Inflammatory macrophage treated with lipopolysaccharide for 1 hour (primary cell): ENCODE measurements at regions not wholly inside any gene's neighbourhood (a gene's known extent, or its start where the extent isn't known, plus 50 kb on each side); places are given as distances from the start of the nearest gene placed in this dataset.

ENCODE experiments used
- DNase-seq, 2 donors: peaks; one replicate each; pipeline ENCODE4 v3.0.0-alpha.2; 2020 to 2022

GRCh38 chr1:54497338-54497737 is 50.7 kb upstream of the ACOT11 start:
- peak in 1 of 2 donors; percentile 20 for DNase-seq

- no peak for DNase-seq
Observed at GRCh38 chr1:54495954-54496353, 52.1 kb upstream of the ACOT11 start.

GRCh38 chr1:54493608-54494007 is 54.4 kb upstream of the ACOT11 start:
- DNase-seq: no peak

GRCh38 chr1:54490361-54491248 is 57.4 kb upstream of the ACOT11 start:
- no peak for DNase-seq

GRCh38 chr1:54489627-54490250 is 58.3 kb upstream of the ACOT11 start:
- DNase-seq: no peak

- peak; percentile 32 to 79 for DNase-seq
Observed at GRCh38 chr1:54488779-54489626, 59.0 kb upstream of the ACOT11 start.

- DNase-seq: peak; percentile 71 to 81
Observed at GRCh38 chr1:54488065-54488750, 59.8 kb upstream of the ACOT11 start.

- no peak for DNase-seq
Observed at GRCh38 chr1:54487571-54488050, 60.4 kb upstream of the ACOT11 start.

GRCh38 chr1:54486907-54487306 is 61.1 kb upstream of the ACOT11 start:
- no peak for DNase-seq

GRCh38 chr1:54485416-54485815 is 62.6 kb upstream of the ACOT11 start:
- DNase-seq: peak; percentile 54 to 67

GRCh38 chr1:54483875-54484437 is 64.1 kb upstream of the ACOT11 start:
- DNase-seq: no peak

GRCh38 chr1:54481201-54481884 is 66.7 kb upstream of the ACOT11 start:
- DNase-seq: no peak

- DNase-seq: no peak
Observed at GRCh38 chr1:54480525-54480848, 67.5 kb upstream of the ACOT11 start.

GRCh38 chr1:54479841-54480524 is 68.0 kb upstream of the ACOT11 start:
- no peak for DNase-seq

- DNase-seq: no peak
Observed at GRCh38 chr1:54479251-54479650, 68.8 kb upstream of the ACOT11 start.

GRCh38 chr1:54477153-54477561 is 70.9 kb upstream of the ACOT11 start:
- peak in 1 of 2 donors; percentile 24 for DNase-seq

GRCh38 chr1:54476530-54477109 is 70.4 kb upstream of the SSBP3 start:
- no peak for DNase-seq

GRCh38 chr1:54475946-54476516 is 69.8 kb upstream of the SSBP3 start:
- no peak for DNase-seq

GRCh38 chr1:54475357-54475881 is 69.2 kb upstream of the SSBP3 start:
- DNase-seq: no peak
